PC-9 (cell line): ENCODE measurements at regions not wholly inside any gene's neighbourhood (a gene's known extent, or its start where the extent isn't known, plus 50 kb on each side); places are given as distances from the start of the nearest gene placed in this dataset.

Source experiments
- EZH2 ChIP-seq: fragments of 200-600 bp; sonication (generic); IDR thresholded peaks from 2 replicates; pipeline ENCODE4 v1.8.0; 2017; ENCODE audit warnings: antibody characterized with exemption, low read depth
- TF ChIP-seq, protein P1 (sequence below): fragments of 200-600 bp; sonication (generic); conservative IDR thresholded peaks from 2 replicates; pipeline ENCODE4 v1.6.1; 2017; ENCODE audit warnings: mixed run types, antibody characterized with exemption, mild to moderate bottlenecking, moderate library complexity

- TF ChIP-seq, protein P1, sequence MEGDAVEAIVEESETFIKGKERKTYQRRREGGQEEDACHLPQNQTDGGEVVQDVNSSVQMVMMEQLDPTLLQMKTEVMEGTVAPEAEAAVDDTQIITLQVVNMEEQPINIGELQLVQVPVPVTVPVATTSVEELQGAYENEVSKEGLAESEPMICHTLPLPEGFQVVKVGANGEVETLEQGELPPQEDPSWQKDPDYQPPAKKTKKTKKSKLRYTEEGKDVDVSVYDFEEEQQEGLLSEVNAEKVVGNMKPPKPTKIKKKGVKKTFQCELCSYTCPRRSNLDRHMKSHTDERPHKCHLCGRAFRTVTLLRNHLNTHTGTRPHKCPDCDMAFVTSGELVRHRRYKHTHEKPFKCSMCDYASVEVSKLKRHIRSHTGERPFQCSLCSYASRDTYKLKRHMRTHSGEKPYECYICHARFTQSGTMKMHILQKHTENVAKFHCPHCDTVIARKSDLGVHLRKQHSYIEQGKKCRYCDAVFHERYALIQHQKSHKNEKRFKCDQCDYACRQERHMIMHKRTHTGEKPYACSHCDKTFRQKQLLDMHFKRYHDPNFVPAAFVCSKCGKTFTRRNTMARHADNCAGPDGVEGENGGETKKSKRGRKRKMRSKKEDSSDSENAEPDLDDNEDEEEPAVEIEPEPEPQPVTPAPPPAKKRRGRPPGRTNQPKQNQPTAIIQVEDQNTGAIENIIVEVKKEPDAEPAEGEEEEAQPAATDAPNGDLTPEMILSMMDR: no peak
- TF ChIP-seq EZH2: no peak
These were observed 474.5 kb upstream of the SYT4 start for GRCh38 chr18:43751835-43752234.
